Myocyte (in vitro differentiated cells): ENCODE measurements at regions not wholly inside any gene's neighbourhood (a gene's known extent, or its start where the extent isn't known, plus 50 kb on each side); places are given as distances from the start of the nearest gene placed in this dataset.

Source experiments
- DNase-seq: peaks from one replicate; pipeline ENCODE4 v3.0.0-alpha.2; 2012; ENCODE audit warnings: low read depth

DNA sequence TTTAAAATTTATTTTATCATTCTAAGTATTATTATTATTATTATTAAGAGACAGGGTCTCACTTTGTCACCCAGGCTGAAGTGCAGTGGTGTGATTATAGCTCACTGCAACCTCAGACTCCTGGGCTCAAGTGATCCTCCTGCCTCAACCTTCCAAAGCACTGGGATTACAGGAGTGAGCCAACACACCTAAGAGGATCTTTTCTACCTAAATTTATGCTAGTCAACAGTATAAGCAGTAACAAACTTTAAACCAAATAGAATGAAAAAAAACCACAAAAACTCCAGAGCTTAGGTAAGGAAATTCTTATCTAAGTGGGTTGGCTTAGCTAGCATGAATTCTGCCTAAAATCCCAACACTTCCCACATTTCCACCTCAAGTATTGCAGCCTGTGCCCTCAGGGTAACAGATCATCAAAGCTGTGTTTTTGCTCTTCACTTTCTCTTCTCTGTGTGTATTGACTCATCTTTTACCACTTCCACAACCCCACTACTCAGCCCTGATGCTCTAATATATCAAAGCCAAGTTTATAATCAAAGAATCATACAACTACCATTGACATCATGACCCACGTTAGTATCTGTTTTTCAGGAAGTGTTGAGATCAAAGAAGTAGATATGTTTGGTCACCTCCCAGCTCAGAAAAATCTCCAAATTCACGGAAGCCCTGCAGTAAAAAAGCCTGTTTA lies 93.7 kb upstream of the SPON1 start:
- DNase-seq, result no peak

- no peak for DNase-seq
Observed at GRCh38 chr11:13869398-13869886, 93.1 kb upstream of the SPON1 start.

- no peak for DNase-seq
Observed at GRCh38 chr11:13874597-13874996, 87.9 kb upstream of the SPON1 start.

- no peak for DNase-seq
Observed at GRCh38 chr11:13875643-13876042, 86.9 kb upstream of the SPON1 start.

DNA sequence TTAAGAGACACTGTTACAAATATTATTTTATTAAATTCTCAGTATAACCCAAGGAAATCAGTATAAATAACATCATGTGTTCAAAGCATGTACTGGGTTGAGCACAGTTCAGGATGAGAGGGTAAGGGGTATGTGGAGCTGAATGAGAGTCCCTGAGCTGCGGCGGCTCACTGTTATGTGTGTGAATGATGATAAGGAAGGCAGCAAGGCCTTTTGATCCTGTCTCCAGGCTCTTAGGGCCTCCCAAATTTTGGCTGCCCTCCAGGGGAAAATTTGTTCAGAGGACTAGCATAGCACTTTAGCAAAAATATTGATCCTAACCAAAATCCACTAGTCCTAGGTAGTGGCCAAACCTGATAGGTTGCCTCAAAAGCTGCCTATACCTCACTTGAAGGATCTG lies 86.1 kb upstream of the SPON1 start:
- no peak for DNase-seq

DNA sequence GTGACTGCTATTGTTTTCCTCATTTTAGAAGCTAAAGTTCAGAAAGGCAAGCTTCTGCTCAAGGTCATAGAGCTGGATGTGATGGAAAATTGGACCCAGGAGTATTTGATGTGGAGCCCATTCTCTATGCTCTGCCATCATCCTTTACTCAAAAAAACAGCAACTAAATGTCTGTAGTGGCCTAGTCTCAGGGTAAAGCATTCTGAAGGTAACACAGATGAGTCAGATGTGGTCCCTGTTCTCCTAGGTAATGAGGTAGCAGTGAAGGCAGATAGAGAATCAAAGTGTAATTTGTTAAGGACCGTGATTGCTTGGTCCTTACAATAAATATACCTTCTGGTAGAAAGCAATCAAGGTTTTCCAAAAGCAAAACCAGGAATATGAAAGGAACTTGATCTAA lies 84.4 kb upstream of the SPON1 start:
- no peak for DNase-seq

DNA sequence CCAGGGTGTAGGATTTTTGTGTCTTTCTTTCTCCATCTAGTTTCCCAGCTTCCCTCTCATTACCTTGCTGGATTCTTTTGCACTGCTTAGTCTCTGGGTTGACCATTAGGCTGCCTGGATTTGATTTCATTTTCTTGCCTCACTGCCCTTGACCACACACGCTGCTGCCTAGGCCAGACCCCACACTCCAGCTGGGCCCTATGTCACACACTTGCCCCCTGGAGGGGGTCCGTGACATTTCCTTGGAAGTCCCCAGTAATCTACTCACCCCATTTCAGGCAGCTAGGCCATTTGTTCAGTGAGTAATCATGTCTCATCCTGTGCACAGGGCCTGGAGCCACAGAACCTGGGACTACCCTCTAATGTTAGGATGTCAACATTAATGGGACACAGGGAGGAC lies 81.9 kb upstream of the SPON1 start:
- DNase-seq, result no peak

DNA sequence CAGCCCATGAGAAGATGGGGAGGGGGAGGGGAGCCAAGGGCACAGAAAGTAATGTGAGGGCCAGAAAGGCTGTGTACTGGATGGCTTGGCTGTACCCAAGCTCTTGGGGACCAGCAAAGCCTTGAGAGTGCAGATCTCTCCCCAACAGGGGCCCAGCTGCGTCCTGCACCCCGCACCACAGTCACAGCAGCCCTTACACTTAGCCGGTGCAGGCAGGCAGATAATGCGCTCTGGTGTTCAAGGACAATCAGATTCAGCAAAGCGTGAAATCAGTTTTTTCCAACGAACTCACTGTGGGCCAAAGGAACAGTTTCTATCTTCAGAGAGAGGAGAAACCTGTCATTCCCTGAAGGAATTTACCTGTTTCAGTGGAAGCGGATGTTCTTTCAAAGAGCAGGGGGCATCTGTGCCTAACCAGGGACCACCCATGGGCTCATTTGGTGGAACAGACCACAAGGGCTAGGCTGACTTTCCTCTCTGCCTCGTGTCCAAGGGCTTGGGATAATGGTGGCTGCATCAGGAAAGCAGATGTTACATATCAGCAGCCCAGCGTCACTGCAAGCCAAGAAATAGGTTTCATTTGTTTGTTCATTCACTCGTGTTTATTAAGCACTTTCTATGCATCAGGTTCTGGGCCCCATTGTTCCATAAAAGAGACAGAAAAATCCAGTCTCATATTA lies 81.2 kb upstream of the SPON1 start:
- no peak for DNase-seq

GRCh38 chr11:13883042-13883441 lies 79.5 kb upstream of the SPON1 start:
- DNase-seq, result no peak

DNA sequence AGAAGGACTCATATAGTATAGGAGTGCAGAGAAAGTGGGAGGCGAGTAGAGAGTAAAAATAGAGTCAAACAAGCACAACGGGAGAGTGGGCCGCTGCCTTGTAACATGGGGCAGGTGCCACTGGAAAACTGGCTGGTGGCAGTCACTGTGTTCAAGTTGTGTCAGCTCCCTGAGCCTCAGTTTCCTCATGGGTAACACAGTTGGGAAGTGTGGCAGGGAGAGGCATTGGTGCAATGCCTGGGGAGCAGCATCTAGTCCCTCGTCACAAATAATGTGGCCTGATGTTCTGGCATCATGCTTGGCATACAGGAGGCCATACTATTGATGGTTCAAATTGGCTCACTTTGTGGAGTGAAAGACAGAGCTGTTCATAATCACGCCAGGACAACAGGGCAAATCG lies 78.9 kb upstream of the SPON1 start:
- DNase-seq, result no peak

GRCh38 chr11:13884158-13884799 lies 78.2 kb upstream of the SPON1 start:
- no peak for DNase-seq

DNA sequence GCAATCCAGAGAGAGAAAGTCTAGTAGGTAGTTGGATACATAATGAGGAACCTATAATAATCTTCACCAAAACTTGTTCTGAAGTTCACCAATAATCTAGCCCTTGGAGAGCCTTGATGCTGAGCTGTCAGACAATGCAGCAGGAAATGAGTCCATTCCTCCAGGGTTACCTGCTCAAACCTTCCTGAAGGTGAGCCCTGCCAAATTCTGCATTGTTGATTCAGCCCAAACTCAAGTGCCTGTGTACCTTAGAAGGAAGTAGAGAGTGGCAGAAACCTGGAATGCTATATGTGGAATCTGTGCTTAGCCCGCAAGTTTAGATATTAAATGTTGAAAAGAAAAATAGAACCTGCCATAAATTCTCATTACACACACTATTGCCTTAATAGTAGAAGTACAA lies 77.4 kb upstream of the SPON1 start:
- DNase-seq, result no peak

GRCh38 chr11:13889552-13890249 lies 72.8 kb upstream of the SPON1 start:
- DNase-seq, result no peak

GRCh38 chr11:13891911-13892310 lies 70.6 kb upstream of the SPON1 start:
- DNase-seq, result no peak

DNA sequence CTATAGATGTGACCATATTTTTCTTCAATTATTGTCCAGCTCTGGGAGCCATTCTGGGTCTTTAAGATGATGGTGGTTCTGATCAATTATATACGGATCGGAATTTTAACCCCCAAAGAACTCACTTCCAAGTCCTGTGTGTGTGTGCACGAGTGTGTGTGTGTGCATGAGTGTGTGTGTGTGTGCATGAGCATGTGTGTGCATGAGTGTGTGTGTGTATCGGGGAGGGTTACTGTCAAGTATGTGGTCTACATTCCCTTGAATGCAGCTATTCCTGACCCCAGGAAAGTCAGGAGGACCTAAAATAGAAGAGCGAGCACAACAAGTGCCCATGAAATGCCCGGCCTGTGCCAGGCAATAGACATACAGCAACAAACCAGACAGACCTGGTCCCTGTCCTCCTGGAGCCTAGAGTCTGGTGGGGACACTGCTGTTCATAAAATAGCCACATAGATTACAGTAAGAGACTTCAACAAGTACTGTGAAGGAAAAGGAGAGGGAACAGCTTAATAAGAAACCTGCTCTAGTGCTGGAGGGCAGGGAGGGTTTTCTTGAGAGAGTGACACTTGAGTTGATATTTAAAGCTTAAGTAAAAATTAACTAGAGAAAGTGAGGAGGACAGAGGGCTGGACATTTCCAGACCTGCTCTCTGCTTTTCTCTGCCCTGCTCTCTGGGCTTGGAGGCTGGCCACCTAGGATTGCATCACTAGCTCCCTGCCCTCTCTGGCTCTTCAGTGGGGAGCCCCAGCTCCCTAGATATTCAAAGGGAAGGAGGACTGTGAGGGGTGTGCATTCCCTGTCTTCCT lies 66.1 kb upstream of the SPON1 start:
- no peak for DNase-seq

DNA sequence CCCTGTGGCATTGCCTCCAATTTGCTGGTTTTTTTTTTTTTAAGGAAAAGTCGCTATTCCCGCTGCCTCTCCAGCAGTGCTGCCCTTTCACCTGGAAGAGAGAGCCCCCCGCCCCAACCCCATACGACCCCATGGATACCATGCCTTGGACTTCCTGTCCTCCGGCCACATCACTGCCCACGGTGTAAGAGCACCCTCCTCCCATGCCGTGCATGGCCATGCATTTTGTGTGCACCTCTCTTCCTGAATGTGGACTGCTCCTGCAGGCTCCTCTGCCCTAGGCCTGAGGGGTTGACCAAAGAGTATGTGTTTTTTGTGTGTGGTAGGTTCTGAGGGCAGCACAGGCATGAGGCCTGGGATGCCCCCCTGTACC lies 65.6 kb upstream of the SPON1 start:
- DNase-seq, result no peak

DNA sequence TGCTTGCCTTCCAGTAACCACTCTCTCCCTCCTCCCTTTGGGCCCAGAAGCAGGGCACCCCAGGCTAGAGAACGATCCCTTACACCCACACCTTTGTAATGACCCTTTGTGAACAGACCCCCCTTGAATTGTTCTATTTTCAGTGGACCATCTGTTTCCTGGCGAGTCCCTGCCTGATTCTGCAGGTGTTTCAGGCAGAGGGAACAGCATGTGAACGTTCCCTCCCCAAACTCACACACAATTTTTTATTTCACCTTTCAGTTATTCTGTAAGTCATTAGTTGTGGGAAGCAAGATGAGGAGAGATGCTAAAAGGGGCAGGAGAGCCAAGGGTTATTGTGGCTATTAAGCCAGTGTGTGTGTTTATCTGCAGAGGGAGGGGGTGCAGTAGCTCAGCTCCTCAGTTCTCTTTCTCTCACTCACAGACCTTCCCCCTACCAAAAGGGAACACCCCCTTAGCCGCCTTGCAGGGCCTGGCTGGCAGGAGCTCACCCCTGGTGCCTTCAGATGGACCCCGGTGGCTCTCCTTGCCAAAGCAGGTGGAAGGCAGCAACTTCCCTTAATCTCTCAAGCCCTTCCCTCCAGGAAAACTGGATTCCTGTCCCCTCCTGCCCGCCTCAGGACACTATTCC lies 64.8 kb upstream of the SPON1 start:
- DNase-seq, result no peak

DNA sequence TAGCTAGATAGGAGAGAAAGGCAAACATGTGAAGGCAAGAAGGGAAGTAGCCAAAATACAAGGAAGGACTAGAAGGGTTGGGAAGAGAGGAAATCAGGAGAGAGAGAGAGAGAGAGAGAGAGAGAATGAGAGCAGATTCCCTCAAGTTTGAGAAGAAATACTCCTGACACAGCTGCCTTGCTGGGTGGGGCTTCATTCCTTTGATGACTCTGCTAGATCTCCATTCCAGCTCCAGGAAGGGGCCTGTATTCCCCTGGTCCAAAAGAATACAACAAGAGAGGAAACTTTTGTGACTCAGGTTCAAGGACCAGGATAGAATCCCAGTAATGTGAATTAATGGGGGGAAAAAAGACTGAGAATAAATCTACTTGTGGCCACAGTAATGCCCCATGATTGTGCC lies 62.9 kb upstream of the SPON1 start:
- DNase-seq, result no peak

GRCh38 chr11:13902523-13902922 lies 60.0 kb upstream of the SPON1 start:
- DNase-seq, result no peak

- DNase-seq, result no peak
Observed at GRCh38 chr11:13905137-13905781, 57.3 kb upstream of the SPON1 start.
